ENCODE measurements at regions not wholly inside any gene's neighbourhood (a gene's known extent, or its start where the extent isn't known, plus 50 kb on each side); places are given as distances from the start of the nearest gene placed in this dataset.

- in situ Hi-C loops (cut with MboI), result no loop called here
- DNase-seq (ENCODE audit: extremely low read depth in 1 of 4, low spot score in 3 of 4) (no peak), ATAC-seq (no peak), FAIRE-seq (no peak)
- ChIA-PET CTCF (ENCODE audit: low intra/inter-chr PET ratio) (no interaction called here), POLR2A (no interaction called here)
- H3K9ac ChIP-seq (ENCODE audit: insufficient read depth in 1 of 2, low read depth in 2 of 2, low read length in 2 of 2), result no peak overlapping the region
- no peaks in the 10 kb centered on the region; the same call in 1 of the 2 replicates for H3K9me3 ChIP-seq (replicated peaks; ENCODE audit: control insufficient read depth, insufficient read depth, low read depth, low read length)
- H3K36me3 ChIP-seq (ENCODE audit: control insufficient read depth, insufficient read depth, low read length), result no peaks in the 10 kb centered on the region
- TF ChIP-seq ZFPM2 (CRISPR knock-in tag; IDR thresholded peaks at IDR 0.05), result no peak
- TF ChIP-seq ZNF699 (CRISPR knock-in tag; IDR thresholded peaks at IDR 0.05; ENCODE audit: insufficient replicate concordance), result no peak
- TF ChIP-seq RB1 (IDR thresholded peaks at IDR 0.05; ENCODE audit: low read depth), result no peak
- TF ChIP-seq E2F1 (CRISPR knock-in tag; IDR thresholded peaks at IDR 0.05), result no peak
- no peak for TF ChIP-seq CCAR2 (IDR thresholded peaks at IDR 0.05; ENCODE audit: low read depth, low read length)
- TF ChIP-seq ZNF239 (CRISPR knock-in tag; IDR thresholded peaks at IDR 0.05), result no peak
- no peak for TF ChIP-seq MIER1 (IDR thresholded peaks at IDR 0.05; ENCODE audit: low read depth)
- TF ChIP-seq HIVEP1 (CRISPR knock-in tag; IDR thresholded peaks at IDR 0.05), result no peak
- TF ChIP-seq HES1 (IDR thresholded peaks at IDR 0.05; ENCODE audit: low read depth), result no peak
- no peak for TF ChIP-seq FOXJ3 (CRISPR knock-in tag; IDR thresholded peaks at IDR 0.05)
- no peak for TF ChIP-seq ZNF212 (CRISPR knock-in tag; IDR thresholded peaks at IDR 0.05)
- TF ChIP-seq NFATC3 (IDR thresholded peaks at IDR 0.05), result no peak
- no peak for TF ChIP-seq SNIP1 (IDR thresholded peaks at IDR 0.05; ENCODE audit: low read depth)
- no peak for TF ChIP-seq SIX5 (IDR thresholded peaks at IDR 0.05; ENCODE audit: borderline replicate concordance in 1 of 2, insufficient read depth in 1 of 2, low read depth in 1 of 2, low read length in 2 of 2)
- no peak for TF ChIP-seq RREB1 (CRISPR knock-in tag; IDR thresholded peaks at IDR 0.05)
- WGBS (ENCODE audit: insufficient coverage, low coverage, missing lambda C conversion rate), result 0% methylated on average over 1 of the region's 1 CpG
- H2AFZ ChIP-seq (ENCODE audit: low read depth, low read length), result no peak overlapping the region
- H4K20me1 ChIP-seq (replicated peaks; ENCODE audit: control insufficient read depth, insufficient read depth, low read length), result no peaks in the 10 kb centered on the region
- no peak overlapping the region for H3K4me2 ChIP-seq (ENCODE audit: insufficient read depth, low read length)
- intact Hi-C loops (cut with micrococcal nuclease), result no loop called here
- no TSS peak for BruUV-seq (replicated peaks)
- no peak overlapping the region for H3K27ac ChIP-seq (ENCODE audit: extremely low read depth, low read depth, low read length)
- H3K4me3 ChIP-seq, result no peak overlapping the region
- H3K27me3 ChIP-seq (ENCODE audit: control insufficient read depth in 2 of 2, insufficient read depth in 2 of 2, low read length in 2 of 2), result no peaks in the 10 kb centered on the region
- H3K9me1 ChIP-seq (ENCODE audit: control insufficient read depth, insufficient read depth, low read length), result no peaks in the 10 kb centered on the region
- no peaks in the 10 kb centered on the region for H3K79me2 ChIP-seq (ENCODE audit: control insufficient read depth, insufficient read depth, low read length)
- H3K4me1 ChIP-seq (replicated peaks in 1 of 2; ENCODE audit: control insufficient read depth in 2 of 2, insufficient read depth in 2 of 2, low read length in 2 of 2), result no peaks in the 10 kb centered on the region
These were observed 279.1 kb upstream of the FMN2 start for GRCh38 chr1:239812580-239812979.

All from K562 (cell line).